Chondrocyte (in vitro differentiated cells): ENCODE measurements at regions not wholly inside any gene's neighbourhood (a gene's known extent, or its start where the extent isn't known, plus 50 kb on each side); places are given as distances from the start of the nearest gene placed in this dataset.

ENCODE experiments used
- DNase-seq: peaks from one replicate; pipeline ENCODE4 v3.0.0; 2021; ENCODE audit warnings: mixed read lengths, low spot score
- H3K27ac Mint-ChIP-seq: one replicate; pipeline ENCODE4 v1.8.0; 2021; ENCODE audit warnings: mild to moderate bottlenecking, moderate library complexity, mixed read lengths; ENCODE audit not compliant: unreplicated experiment
- H3K27me3 Mint-ChIP-seq: 2 replicates; pipeline ENCODE4 v1.8.0; 2021; ENCODE audit warnings: low read depth, mixed read lengths
- H3K36me3 Mint-ChIP-seq: 2 replicates; pipeline ENCODE4 v1.8.0; 2021; ENCODE audit warnings: low read depth, mixed read lengths
- H3K4me1 Mint-ChIP-seq: 2 replicates; pipeline ENCODE4 v1.8.0; 2021; ENCODE audit warnings: low read depth, mild to moderate bottlenecking, mixed read lengths
- H3K4me3 Mint-ChIP-seq: one replicate; pipeline ENCODE4 v1.8.0; 2021; ENCODE audit warnings: mild to moderate bottlenecking, moderate library complexity, mixed read lengths; ENCODE audit not compliant: unreplicated experiment
- H3K9me3 Mint-ChIP-seq: 2 replicates; pipeline ENCODE4 v1.8.0; 2021; ENCODE audit warnings: low read depth, mixed read lengths
- CTCF ChIP-seq: fragments of 200-600 bp; sonication (generic); IDR thresholded peaks from 2 replicates; pipeline ENCODE4 v1.5.0; 2021; ENCODE audit warnings: antibody characterized with exemption, mild to moderate bottlenecking, moderate library complexity

- H3K27me3 Mint-ChIP-seq = no peaks in the 10 kb centered on the region
- H3K36me3 Mint-ChIP-seq = no peaks in the 10 kb centered on the region
- DNase-seq = no peak
- H3K27ac Mint-ChIP-seq = no peak overlapping the region
- peaks cover 3% of the 10 kb centered on the region for H3K4me1 Mint-ChIP-seq
- TF ChIP-seq CTCF = no peak
- H3K9me3 Mint-ChIP-seq = no peaks in the 10 kb centered on the region
- no peak overlapping the region for H3K4me3 Mint-ChIP-seq
Observed at GRCh38 chr3:144063306-144063705, 91.7 kb downstream of the DIPK2A start.

GRCh38 chr3:144067059-144067458 lies 95.4 kb downstream of the DIPK2A start:
- peaks cover 12% of the 10 kb centered on the region for H3K9me3 Mint-ChIP-seq
- H3K27me3 Mint-ChIP-seq = no peaks in the 10 kb centered on the region
- no peak for DNase-seq
- H3K36me3 Mint-ChIP-seq = peaks cover 3% of the 10 kb centered on the region
- no peak overlapping the region for H3K27ac Mint-ChIP-seq
- no peak for TF ChIP-seq CTCF
- no peaks in the 10 kb centered on the region for H3K4me1 Mint-ChIP-seq
- H3K4me3 Mint-ChIP-seq = no peak overlapping the region

GRCh38 chr3:144073698-144074097 lies 102.1 kb downstream of the DIPK2A start:
- no peaks in the 10 kb centered on the region for H3K27me3 Mint-ChIP-seq
- H3K27ac Mint-ChIP-seq = no peak overlapping the region
- peaks cover 3% of the 10 kb centered on the region for H3K36me3 Mint-ChIP-seq
- no peak for DNase-seq
- no peak for TF ChIP-seq CTCF
- peaks cover 16% of the 10 kb centered on the region for H3K4me1 Mint-ChIP-seq
- H3K4me3 Mint-ChIP-seq = no peak overlapping the region
- peaks cover 15% of the 10 kb centered on the region for H3K9me3 Mint-ChIP-seq

GRCh38 chr3:144079634-144080033 lies 108.0 kb downstream of the DIPK2A start:
- Mint-ChIP-seq H3K4me3 (no peak overlapping the region), H3K36me3 (no peaks in the 10 kb centered on the region), H3K27me3 (no peaks in the 10 kb centered on the region), H3K9me3 (no peaks in the 10 kb centered on the region), H3K4me1 (peaks cover 5% of the 10 kb centered on the region), H3K27ac (no peak overlapping the region)
- no peak for DNase-seq
- no peak for TF ChIP-seq CTCF

- no peak overlapping the region for H3K4me3 Mint-ChIP-seq
- TF ChIP-seq CTCF = no peak
- no peaks in the 10 kb centered on the region for H3K36me3 Mint-ChIP-seq
- DNase-seq = no peak
- H3K9me3 Mint-ChIP-seq = no peaks in the 10 kb centered on the region
- H3K27me3 Mint-ChIP-seq = no peaks in the 10 kb centered on the region
- H3K4me1 Mint-ChIP-seq = peaks cover 5% of the 10 kb centered on the region
- no peak overlapping the region for H3K27ac Mint-ChIP-seq
Observed at GRCh38 chr3:144084929-144085328, 113.3 kb downstream of the DIPK2A start.
